Astrocyte (in vitro differentiated cells and primary cell): ENCODE measurements at regions not wholly inside any gene's neighbourhood (a gene's known extent, or its start where the extent isn't known, plus 50 kb on each side); places are given as distances from the start of the nearest gene placed in this dataset.

ENCODE experiments used
- CTCF ChIP-seq: IDR thresholded peaks from 2 replicates; pipeline ENCODE4 v1.5.1; 2011; ENCODE audit warnings: low read depth, mild to moderate bottlenecking, inconsistent platforms, low read length, moderate library complexity; ENCODE audit not compliant: insufficient read depth
- EZH2 ChIP-seq: IDR thresholded peaks from 2 replicates; pipeline ENCODE4 v1.6.1; 2012; ENCODE audit warnings: mild to moderate bottlenecking, low read length, inconsistent platforms; ENCODE audit not compliant: insufficient read depth

GRCh38 chr4:138758876-138759553, 256.6 kb upstream of the NOCT start:
- TF ChIP-seq EZH2 (no peak), CTCF (no peak)
